Endothelial cell of umbilical vein (primary cell): ENCODE measurements at regions not wholly inside any gene's neighbourhood (a gene's known extent, or its start where the extent isn't known, plus 50 kb on each side); places are given as distances from the start of the nearest gene placed in this dataset.

ENCODE experiments used
- EZH2 ChIP-seq: IDR thresholded peaks from 2 replicates; pipeline ENCODE4 v1.6.1; 2012; ENCODE audit warnings: borderline replicate concordance, low read depth, mild to moderate bottlenecking, moderate library complexity, low read length, inconsistent platforms; ENCODE audit not compliant: severe bottlenecking
- FOS ChIP-seq: IDR thresholded peaks from 2 replicates; pipeline ENCODE4 v1.6.1; 2011; ENCODE audit warnings: mild to moderate bottlenecking, low read length, moderate library complexity, borderline replicate concordance; ENCODE audit not compliant: insufficient read depth
- GATA2 ChIP-seq: IDR thresholded peaks from 2 replicates; pipeline ENCODE4 v1.7.0; 2011; ENCODE audit warnings: low read depth, mild to moderate bottlenecking, moderate library complexity, mixed read lengths, low read length; ENCODE audit not compliant: insufficient read length, insufficient read depth
- JUN ChIP-seq: IDR thresholded peaks from 2 replicates; pipeline ENCODE4 v1.6.1; 2011; ENCODE audit warnings: borderline replicate concordance, low read depth; ENCODE audit not compliant: insufficient read length, insufficient read depth
- MYC ChIP-seq: IDR thresholded peaks from one replicate; pipeline ENCODE4 v1.6.1; 2011; ENCODE audit warnings: mild to moderate bottlenecking, low read depth, low read length
- POLR2A ChIP-seq: IDR thresholded peaks from 2 replicates; pipeline ENCODE4 v1.6.1; 2012; ENCODE audit warnings: low read depth, mild to moderate bottlenecking, control low read depth, low read length
- POLR2AphosphoS5 ChIP-seq: IDR thresholded peaks from 2 replicates; pipeline ENCODE4 v1.6.1; 2012; ENCODE audit warnings: low read depth, mild to moderate bottlenecking, control low read depth, low read length, moderate library complexity; ENCODE audit not compliant: insufficient read depth
- TF ChIP-seq, protein P1 (sequence below), 2 donors: IDR thresholded peaks; 1 replicate in 1 of 2; 2 replicates in 1 of 2; pipeline ENCODE4 v1.5.1; 2011; ENCODE audit warnings: low read length in 2 of 2, mild to moderate bottlenecking in 2 of 2, moderate library complexity in 2 of 2, control low read depth in 1 of 2, inconsistent platforms in 1 of 2, low read depth in 1 of 2; ENCODE audit not compliant: insufficient read depth in 1 of 2; ENCODE audit errors: extremely low read depth in 1 of 2
- TF ChIP-seq, protein P2 (sequence below): IDR thresholded peaks from 2 replicates; pipeline ENCODE4 v1.6.1; 2011; ENCODE audit not compliant: insufficient read depth, insufficient read length

DNA sequence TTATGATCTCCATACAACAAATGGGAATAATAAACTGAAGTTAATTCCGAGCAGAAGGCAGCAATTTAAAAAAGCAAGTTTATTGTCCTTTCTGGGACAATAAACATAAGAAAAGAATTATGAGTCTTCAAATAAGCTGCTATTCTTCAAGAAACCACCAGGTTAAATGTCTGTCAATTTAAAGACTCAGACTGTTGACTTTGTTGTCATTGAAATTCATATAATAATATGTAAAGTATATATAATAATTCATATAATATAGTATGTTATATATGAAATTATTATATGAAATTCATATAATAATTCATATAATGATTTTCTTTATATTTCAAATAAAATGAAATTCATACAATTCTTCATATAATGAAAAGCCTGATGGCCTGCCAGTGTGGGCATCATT, 497.5 kb upstream of the RGMB start:
- TF ChIP-seq EZH2 (no peak), POLR2A (no peak), GATA2 (no peak), JUN (no peak), POLR2AphosphoS5 (no peak), MYC (no peak), FOS (no peak)
- TF ChIP-seq, protein P1, sequence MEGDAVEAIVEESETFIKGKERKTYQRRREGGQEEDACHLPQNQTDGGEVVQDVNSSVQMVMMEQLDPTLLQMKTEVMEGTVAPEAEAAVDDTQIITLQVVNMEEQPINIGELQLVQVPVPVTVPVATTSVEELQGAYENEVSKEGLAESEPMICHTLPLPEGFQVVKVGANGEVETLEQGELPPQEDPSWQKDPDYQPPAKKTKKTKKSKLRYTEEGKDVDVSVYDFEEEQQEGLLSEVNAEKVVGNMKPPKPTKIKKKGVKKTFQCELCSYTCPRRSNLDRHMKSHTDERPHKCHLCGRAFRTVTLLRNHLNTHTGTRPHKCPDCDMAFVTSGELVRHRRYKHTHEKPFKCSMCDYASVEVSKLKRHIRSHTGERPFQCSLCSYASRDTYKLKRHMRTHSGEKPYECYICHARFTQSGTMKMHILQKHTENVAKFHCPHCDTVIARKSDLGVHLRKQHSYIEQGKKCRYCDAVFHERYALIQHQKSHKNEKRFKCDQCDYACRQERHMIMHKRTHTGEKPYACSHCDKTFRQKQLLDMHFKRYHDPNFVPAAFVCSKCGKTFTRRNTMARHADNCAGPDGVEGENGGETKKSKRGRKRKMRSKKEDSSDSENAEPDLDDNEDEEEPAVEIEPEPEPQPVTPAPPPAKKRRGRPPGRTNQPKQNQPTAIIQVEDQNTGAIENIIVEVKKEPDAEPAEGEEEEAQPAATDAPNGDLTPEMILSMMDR (IDR thresholded peaks at IDR 0.05; ENCODE audit: extremely low read depth in 1 of 2, insufficient read depth in 1 of 2, low read depth in 1 of 2, low read length in 2 of 2), result no peak
- TF ChIP-seq, protein P2, sequence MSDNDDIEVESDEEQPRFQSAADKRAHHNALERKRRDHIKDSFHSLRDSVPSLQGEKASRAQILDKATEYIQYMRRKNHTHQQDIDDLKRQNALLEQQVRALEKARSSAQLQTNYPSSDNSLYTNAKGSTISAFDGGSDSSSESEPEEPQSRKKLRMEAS, result no peak
